ENCODE measurements at regions not wholly inside any gene's neighbourhood (a gene's known extent, or its start where the extent isn't known, plus 50 kb on each side); places are given as distances from the start of the nearest gene placed in this dataset.
"Not testable (repeated sequence)": the region's sequence is repeated elsewhere in the genome, so short reads cannot be mapped to it uniquely, and the experiment has no call there.

GRCh38 chr2:131686894-131687238 lies 159.2 kb downstream of the CCDC74A start:
- peaks cover 41% of the 10 kb centered on the region for H3K4me1 Mint-ChIP-seq (ENCODE audit: low read depth)
- H3K36me3 Mint-ChIP-seq (ENCODE audit: insufficient read depth in 2 of 2) = peaks cover 25 to 52% of the 10 kb centered on the region in 2 donors
- not testable (repeated sequence) for ATAC-seq (replicated peaks in 1 of 2); H3K4me3 Mint-ChIP-seq; H3K27me3 Mint-ChIP-seq (ENCODE audit: low read depth); H3K27ac Mint-ChIP-seq; DNase-seq
- H3K9me3 Mint-ChIP-seq = peaks cover 2 to 11% of the 10 kb centered on the region in 2 donors

GRCh38 chr2:131689066-131689465 lies 161.4 kb downstream of the CCDC74A start:
- ATAC-seq (replicated peaks in 1 of 2); H3K27ac Mint-ChIP-seq; H3K27me3 Mint-ChIP-seq (ENCODE audit: low read depth); DNase-seq; H3K4me3 Mint-ChIP-seq: not testable (repeated sequence)
- Mint-ChIP-seq H3K9me3 (peaks cover 4 to 16% of the 10 kb centered on the region in 2 donors), H3K36me3 (ENCODE audit: insufficient read depth in 2 of 2) (peaks cover 28 to 62% of the 10 kb centered on the region in 2 donors), H3K4me1 (ENCODE audit: low read depth) (peaks cover 31% of the 10 kb centered on the region)

GRCh38 chr2:131711268-131711667 lies 183.6 kb downstream of the CCDC74A start:
- H3K4me1 Mint-ChIP-seq (ENCODE audit: low read depth); H3K36me3 Mint-ChIP-seq (ENCODE audit: insufficient read depth in 2 of 2); ATAC-seq (replicated peaks in 1 of 2); H3K27me3 Mint-ChIP-seq (ENCODE audit: low read depth); H3K27ac Mint-ChIP-seq; H3K4me3 Mint-ChIP-seq; H3K9me3 Mint-ChIP-seq; DNase-seq: not testable (repeated sequence)

- H3K27ac Mint-ChIP-seq; H3K27me3 Mint-ChIP-seq (ENCODE audit: low read depth); ATAC-seq (replicated peaks in 1 of 2); H3K9me3 Mint-ChIP-seq; DNase-seq; H3K4me3 Mint-ChIP-seq; H3K36me3 Mint-ChIP-seq (ENCODE audit: insufficient read depth in 2 of 2); H3K4me1 Mint-ChIP-seq (ENCODE audit: low read depth): not testable (repeated sequence)
Measured at GRCh38 chr2:131717907-131718306, 190.2 kb downstream of the CCDC74A start.

GRCh38 chr2:131721163-131721562 lies 193.5 kb downstream of the CCDC74A start:
- not testable (repeated sequence) for H3K4me1 Mint-ChIP-seq (ENCODE audit: low read depth); H3K9me3 Mint-ChIP-seq; H3K36me3 Mint-ChIP-seq (ENCODE audit: insufficient read depth in 2 of 2); H3K27ac Mint-ChIP-seq; DNase-seq; ATAC-seq (replicated peaks in 1 of 2); H3K4me3 Mint-ChIP-seq; H3K27me3 Mint-ChIP-seq (ENCODE audit: low read depth)

GRCh38 chr2:131722256-131722655 lies 194.6 kb downstream of the CCDC74A start:
- not testable (repeated sequence) for H3K27me3 Mint-ChIP-seq (ENCODE audit: low read depth); H3K36me3 Mint-ChIP-seq (ENCODE audit: insufficient read depth in 2 of 2); DNase-seq; H3K4me1 Mint-ChIP-seq (ENCODE audit: low read depth); H3K9me3 Mint-ChIP-seq; ATAC-seq (replicated peaks in 1 of 2); H3K4me3 Mint-ChIP-seq; H3K27ac Mint-ChIP-seq

- Mint-ChIP-seq H3K36me3 (ENCODE audit: insufficient read depth in 2 of 2) (peaks cover 0 to 3% of the 10 kb centered on the region in 2 donors), H3K27ac (no peak overlapping the region), H3K9me3 (no peaks in the 10 kb centered on the region), H3K4me3 (no peak overlapping the region), H3K4me1 (ENCODE audit: low read depth) (no peaks in the 10 kb centered on the region), H3K27me3 (ENCODE audit: low read depth) (no peaks in the 10 kb centered on the region)
- ATAC-seq (replicated peaks in 1 of 2) = no peak
- DNase-seq = no peak
Measured at GRCh38 chr2:131724019-131724418, 196.3 kb downstream of the CCDC74A start.

GRCh38 chr2:131728451-131728850 lies 200.8 kb downstream of the CCDC74A start:
- not testable (repeated sequence) for H3K4me1 Mint-ChIP-seq (ENCODE audit: low read depth); H3K4me3 Mint-ChIP-seq; ATAC-seq (replicated peaks in 1 of 2); DNase-seq; H3K27me3 Mint-ChIP-seq (ENCODE audit: low read depth); H3K36me3 Mint-ChIP-seq (ENCODE audit: insufficient read depth in 2 of 2); H3K9me3 Mint-ChIP-seq
- H3K27ac Mint-ChIP-seq = peak overlapping the region; percentile 58

GRCh38 chr2:131733530-131733929 lies 205.8 kb downstream of the CCDC74A start:
- not testable (repeated sequence) for H3K9me3 Mint-ChIP-seq; ATAC-seq (replicated peaks in 1 of 2); H3K36me3 Mint-ChIP-seq (ENCODE audit: insufficient read depth in 2 of 2); DNase-seq; H3K4me3 Mint-ChIP-seq; H3K4me1 Mint-ChIP-seq (ENCODE audit: low read depth); H3K27me3 Mint-ChIP-seq (ENCODE audit: low read depth); H3K27ac Mint-ChIP-seq

GRCh38 chr2:131736406-131736805 lies 208.7 kb downstream of the CCDC74A start:
- H3K36me3 Mint-ChIP-seq (ENCODE audit: insufficient read depth in 2 of 2); H3K27me3 Mint-ChIP-seq (ENCODE audit: low read depth); H3K4me3 Mint-ChIP-seq; ATAC-seq (replicated peaks in 1 of 2); H3K4me1 Mint-ChIP-seq (ENCODE audit: low read depth); DNase-seq; H3K27ac Mint-ChIP-seq; H3K9me3 Mint-ChIP-seq: not testable (repeated sequence)

- H3K4me3 Mint-ChIP-seq; H3K27me3 Mint-ChIP-seq (ENCODE audit: low read depth); DNase-seq; ATAC-seq (replicated peaks in 1 of 2); H3K36me3 Mint-ChIP-seq (ENCODE audit: insufficient read depth in 2 of 2); H3K9me3 Mint-ChIP-seq; H3K27ac Mint-ChIP-seq; H3K4me1 Mint-ChIP-seq (ENCODE audit: low read depth): not testable (repeated sequence)
Measured at GRCh38 chr2:131738533-131738932, 210.8 kb downstream of the CCDC74A start.

GRCh38 chr2:131738996-131739434 lies 211.3 kb downstream of the CCDC74A start:
- not testable (repeated sequence) for H3K4me1 Mint-ChIP-seq (ENCODE audit: low read depth); H3K9me3 Mint-ChIP-seq; DNase-seq; H3K27ac Mint-ChIP-seq; H3K4me3 Mint-ChIP-seq; ATAC-seq (replicated peaks in 1 of 2); H3K36me3 Mint-ChIP-seq (ENCODE audit: insufficient read depth in 2 of 2); H3K27me3 Mint-ChIP-seq (ENCODE audit: low read depth)

- Mint-ChIP-seq H3K27me3 (ENCODE audit: low read depth) (no peaks in the 10 kb centered on the region), H3K4me1 (ENCODE audit: low read depth) (no peaks in the 10 kb centered on the region), H3K9me3 (no peaks in the 10 kb centered on the region), H3K4me3 (no peak overlapping the region), H3K36me3 (ENCODE audit: insufficient read depth in 2 of 2) (no peaks in the 10 kb centered on the region), H3K27ac (no peak overlapping the region)
- no peak for ATAC-seq (replicated peaks in 1 of 2)
- DNase-seq = no peak
Measured at GRCh38 chr2:131753640-131754561, 226.2 kb downstream of the CCDC74A start.

All from activated T-cell treated with anti-CD3 and anti-CD28 coated beads, Interleukin-2, amount 50 U/mL, for 72 hours (primary cell).